NCI-H345 (cell line): ENCODE measurements at regions not wholly inside any gene's neighbourhood (a gene's known extent, or its start where the extent isn't known, plus 50 kb on each side); places are given as distances from the start of the nearest gene placed in this dataset.
A peak's percentile ranks its signal among the peaks of the same experiment; 100 is the strongest.

Source experiments
- DNase-seq: peaks from one replicate; lab custom pipeline; 2025; lab: John Stamatoyannopoulos, UW

- DNase-seq: peak; percentile 38
These were observed 244.1 kb downstream of the ICOS start for GRCh38 chr2:204180649-204181048.

- no peak for DNase-seq
These were observed 247.0 kb downstream of the ICOS start for GRCh38 chr2:204183608-204184007.

GRCh38 chr2:204184226-204184625, 247.7 kb downstream of the ICOS start:
- no peak for DNase-seq

DNA sequence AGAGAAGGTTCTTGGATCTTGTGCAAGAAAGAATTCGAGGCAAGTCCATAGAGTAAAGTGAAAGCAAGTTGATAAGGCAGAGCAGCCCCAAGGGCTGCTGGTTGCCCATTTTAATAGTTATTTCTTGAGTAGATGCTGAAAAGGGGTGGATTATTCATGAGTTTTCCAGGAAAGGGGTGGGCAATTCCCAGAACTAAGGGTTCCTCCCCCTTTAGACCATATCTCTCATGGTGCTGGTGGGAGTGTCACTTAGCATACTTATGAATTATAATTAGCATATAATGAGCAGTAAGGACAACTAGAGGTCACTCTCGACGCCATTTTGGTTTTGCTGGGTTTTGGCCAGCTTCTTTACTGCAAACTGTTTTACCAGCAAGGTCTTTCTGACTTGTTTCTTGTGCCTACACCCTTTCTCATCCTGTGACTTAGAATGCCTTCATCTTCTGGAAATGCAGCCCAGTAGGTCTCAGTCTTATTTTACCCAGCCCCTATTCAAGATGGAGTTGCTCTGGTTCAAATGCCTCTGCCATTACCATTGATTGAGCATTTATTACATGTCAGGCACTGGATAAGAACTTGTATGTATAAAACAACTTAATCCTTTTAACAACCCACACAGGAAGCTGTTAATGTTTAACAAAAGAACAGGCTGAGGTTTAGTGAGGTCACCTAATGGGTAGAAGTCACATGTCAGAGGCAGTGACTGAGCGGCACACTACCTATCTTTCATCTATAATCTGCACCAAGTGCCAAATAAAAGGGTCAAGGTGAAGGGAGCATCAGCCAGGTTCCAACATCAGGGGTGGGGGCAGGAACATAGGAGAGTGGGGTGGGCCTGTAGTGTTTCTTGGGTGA, 250.9 kb downstream of the ICOS start:
- DNase-seq: no peak

GRCh38 chr2:204191574-204191973, 255.0 kb downstream of the ICOS start:
- DNase-seq: no peak

GRCh38 chr2:204195498-204195897, 258.9 kb downstream of the ICOS start:
- no peak for DNase-seq

DNA sequence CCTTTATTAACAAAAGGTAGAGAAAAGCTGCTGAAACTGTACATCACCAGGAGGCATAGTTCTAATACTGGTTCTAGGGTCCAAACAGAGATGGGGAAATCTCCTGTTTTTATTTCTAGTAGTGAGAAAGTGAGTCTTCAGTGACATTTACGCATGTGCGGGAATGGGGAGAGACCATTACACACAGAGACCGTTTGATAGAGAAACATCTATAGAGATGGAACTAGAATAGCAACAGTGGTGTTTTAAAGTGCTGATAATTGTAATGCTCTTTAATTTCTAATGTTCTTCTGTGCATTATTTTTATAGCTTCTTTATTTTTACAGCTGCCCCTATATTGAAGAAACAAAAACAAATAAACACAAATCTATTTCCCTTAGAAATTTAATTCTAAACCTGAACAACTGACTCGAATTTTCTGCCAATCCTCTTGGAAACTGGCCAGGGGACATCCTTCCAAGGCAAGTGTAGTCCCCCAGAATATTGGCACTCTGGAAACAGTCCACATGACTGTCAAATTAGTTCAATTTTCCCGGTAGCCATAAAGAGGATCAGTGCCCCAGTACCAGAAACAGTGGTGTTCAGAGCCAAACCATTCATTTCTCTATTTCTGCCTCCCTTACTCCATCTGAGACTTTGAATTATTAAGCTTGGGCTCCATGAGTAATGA, 260.9 kb downstream of the ICOS start:
- no peak for DNase-seq

- no peak for DNase-seq
These were observed 262.8 kb downstream of the ICOS start for GRCh38 chr2:204199357-204199756.

DNA sequence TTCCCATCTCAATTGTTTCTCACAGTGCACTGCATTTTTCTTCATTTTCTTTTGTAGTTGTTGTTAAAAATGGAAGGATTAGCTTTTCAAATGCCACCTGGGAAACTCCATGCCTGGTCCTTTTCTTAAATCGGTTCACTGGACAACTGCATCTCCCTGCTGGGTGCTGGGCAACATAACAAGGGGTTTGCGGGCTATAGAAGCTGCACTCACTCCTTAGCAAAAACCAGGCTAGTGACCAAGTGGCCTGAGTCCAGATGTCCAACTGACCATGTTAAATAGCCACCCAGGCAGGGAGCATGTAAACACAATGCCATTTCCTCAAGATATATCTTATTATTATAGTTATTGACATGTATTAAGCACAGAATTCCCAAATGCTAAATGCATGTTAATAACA, 264.9 kb downstream of the ICOS start:
- no peak for DNase-seq

GRCh38 chr2:204202253-204202652, 265.7 kb downstream of the ICOS start:
- no peak for DNase-seq

GRCh38 chr2:204203704-204204103, 267.1 kb downstream of the ICOS start:
- DNase-seq: no peak

DNA sequence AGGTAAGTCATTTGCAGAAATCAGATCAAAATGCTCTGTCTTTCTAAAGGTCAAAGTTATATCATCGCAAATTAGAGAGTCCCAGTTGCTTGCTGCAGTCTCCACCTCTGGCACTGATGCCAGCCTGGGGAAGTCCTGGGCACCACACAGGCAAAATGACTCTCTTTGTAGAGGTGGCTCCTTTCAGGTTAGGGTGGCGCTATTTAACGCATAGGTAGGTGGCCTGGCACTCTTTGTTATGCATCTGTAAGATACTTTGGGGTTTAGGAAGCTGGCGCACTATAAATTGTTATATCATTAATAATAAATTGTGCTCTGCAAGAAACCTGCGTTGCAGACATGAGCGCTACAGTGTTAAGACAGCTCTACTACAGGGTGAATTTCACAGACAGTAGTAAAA, 268.5 kb downstream of the ICOS start:
- DNase-seq: no peak

- DNase-seq: no peak
These were observed 269.0 kb downstream of the ICOS start for GRCh38 chr2:204205538-204205937.

DNA sequence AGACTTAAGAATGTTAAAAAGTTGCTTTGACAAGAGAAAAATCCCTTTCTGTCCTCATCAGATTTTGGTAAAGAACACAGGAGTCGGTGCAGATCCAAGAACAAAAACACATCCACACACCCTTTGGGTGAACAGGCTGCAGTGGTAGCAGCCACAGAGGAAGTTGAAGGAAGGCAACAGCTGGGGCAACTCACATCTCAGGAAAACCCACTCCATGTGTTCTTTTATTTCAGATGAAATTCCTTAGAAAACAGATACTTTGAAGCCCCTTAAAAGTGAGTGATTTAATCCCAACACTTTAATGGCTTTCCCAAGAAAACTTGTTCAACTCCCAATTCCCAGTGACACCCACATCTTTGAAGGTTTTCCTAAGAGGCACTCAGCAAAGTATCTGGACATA, 271.3 kb downstream of the ICOS start:
- no peak for DNase-seq

GRCh38 chr2:204213588-204213987, 277.0 kb downstream of the ICOS start:
- DNase-seq: no peak

- no peak for DNase-seq
These were observed 281.5 kb downstream of the ICOS start for GRCh38 chr2:204218040-204218439.

- no peak for DNase-seq
These were observed 282.6 kb downstream of the ICOS start for GRCh38 chr2:204219196-204219595.

GRCh38 chr2:204220896-204221295, 284.3 kb downstream of the ICOS start:
- DNase-seq: no peak

- no peak for DNase-seq
These were observed 286.5 kb downstream of the ICOS start for GRCh38 chr2:204223046-204223445.

DNA sequence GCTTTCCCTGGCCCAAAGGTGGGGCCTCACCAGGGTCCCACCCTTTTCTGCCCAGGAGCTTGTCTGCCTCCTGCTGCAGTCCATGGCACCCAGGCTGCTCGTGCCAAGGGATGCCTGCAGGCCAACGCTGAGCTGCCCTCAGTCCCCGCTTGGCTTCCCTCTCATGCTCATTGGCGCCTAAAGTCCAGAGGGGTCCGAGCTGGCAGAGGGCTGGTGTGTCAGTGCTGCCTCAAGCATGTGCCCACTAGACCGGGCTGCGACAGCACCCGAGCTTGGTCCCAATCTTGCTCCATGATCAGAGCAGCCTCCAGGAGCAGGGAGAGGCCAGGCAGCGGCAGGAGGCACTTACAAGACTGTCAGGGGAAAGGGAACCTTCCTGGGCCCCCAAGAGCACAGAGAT, 287.0 kb downstream of the ICOS start:
- DNase-seq: no peak

DNA sequence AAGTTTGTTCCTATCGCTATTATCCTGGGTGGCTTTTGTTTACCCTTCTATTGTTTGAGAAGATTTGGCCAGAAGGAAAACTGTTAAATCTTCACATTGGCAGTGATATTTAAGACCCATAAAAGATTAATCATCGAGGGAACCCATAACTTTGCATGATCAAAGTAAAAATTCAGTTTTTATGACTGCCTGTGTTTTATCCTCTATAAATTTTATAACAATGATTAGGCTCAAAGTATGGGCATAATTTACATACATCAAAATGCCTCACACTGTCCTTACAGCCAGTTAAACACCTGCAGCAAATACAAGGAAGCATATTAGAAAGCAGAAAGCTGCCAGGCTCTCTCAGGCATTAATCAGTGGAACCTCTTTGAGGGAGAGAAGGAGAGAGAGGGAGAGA, 289.1 kb downstream of the ICOS start:
- DNase-seq: no peak

DNA sequence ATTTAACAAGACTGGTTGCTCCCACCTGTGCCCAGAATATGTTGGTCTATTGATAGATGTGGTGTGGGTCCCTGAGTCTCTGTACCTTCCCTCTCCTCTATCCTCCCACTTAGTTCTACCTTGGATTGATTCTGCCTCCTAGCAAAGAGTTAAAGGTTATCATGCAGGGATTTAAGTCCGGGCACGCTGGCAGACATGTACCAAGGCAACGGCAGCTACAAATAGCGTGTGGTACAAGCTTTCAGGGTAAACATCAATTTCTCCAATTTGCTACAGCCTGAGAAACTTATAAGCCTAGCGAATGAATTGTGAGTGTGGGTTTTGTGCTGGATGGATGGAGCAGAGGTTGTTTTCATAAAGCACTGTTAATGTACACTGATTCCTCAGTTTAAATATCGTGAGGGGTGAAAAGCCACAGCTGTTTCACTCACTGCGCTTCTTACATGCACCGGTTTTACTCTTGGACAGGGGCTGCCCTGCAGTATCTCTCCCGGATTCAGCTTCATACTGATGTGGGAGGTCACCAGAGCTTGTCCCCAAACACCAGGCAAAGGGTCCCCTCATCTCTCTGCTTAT, 289.8 kb downstream of the ICOS start:
- no peak for DNase-seq

DNA sequence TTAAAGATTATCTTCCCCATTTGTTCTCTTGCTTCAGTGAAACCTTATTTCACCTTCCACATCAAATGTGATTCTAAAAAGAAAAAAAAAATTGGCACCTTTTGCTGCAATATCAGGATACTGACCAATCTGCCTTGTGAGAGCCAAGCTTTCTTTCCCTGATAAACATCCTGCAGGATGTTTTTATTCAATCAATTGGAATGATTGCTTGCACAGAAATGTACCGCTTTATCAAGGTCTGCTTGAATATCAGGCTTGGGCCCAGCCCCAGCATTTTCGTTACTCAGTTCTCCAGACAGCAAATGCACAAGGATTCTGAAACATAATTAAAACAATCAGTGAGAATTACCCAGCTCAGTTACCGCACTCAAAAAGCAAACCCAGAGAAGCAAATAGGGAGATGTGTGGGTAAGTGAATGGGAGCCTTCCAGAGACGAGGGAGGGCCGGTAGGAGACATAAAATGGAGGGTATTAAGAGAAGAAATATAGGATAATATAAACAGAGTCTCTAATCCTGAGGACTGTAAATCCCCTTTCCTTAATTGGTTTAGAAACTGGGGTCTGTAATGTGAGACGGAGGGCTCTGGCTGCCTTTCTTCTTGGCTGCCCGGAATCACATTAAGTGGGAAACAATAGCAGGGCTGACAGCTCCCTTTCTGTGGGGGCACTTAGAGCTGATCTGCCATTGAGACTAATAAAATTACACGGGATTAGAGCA, 291.8 kb downstream of the ICOS start:
- no peak for DNase-seq
